ENCODE measurements at regions not wholly inside any gene's neighbourhood (a gene's known extent, or its start where the extent isn't known, plus 50 kb on each side); places are given as distances from the start of the nearest gene placed in this dataset.

DNA sequence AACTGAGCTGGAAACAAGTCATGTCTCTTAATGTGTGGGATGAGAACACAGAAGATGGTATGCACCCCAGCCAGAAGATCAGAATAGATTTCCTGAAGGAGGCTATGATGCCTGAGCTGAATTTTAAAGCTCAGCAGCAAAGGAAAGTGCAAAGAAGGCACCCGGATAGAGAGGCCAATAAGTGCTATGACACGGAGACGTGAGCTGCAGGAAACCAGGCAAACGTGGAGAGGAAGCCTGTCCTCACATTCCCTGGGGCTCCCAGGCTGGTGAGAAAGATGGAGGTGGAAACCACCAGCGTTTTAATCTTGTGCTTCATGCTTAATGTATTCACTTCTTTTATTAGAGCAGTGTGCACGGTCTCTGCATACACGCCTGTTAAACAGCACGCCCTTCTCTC is 302.1 kb downstream of the HAPSTR1 start:
- TF ChIP-seq ZFP30 (CRISPR knock-in tag; IDR thresholded peaks at IDR 0.05) (no peak), ZC3H10 (CRISPR knock-in tag; IDR thresholded peaks at IDR 0.05) (no peak), ARNTL (CRISPR knock-in tag; IDR thresholded peaks at IDR 0.05; ENCODE audit: borderline replicate concordance, low read depth) (no peak), ISL1 (CRISPR knock-in tag; IDR thresholded peaks at IDR 0.05) (no peak), ZNF565 (CRISPR knock-in tag; conservative IDR thresholded peaks at IDR 0.05; ENCODE audit: low read depth) (no peak), OSR1 (CRISPR knock-in tag; IDR thresholded peaks at IDR 0.05) (no peak)

Data from SK-N-SH treated with all-trans-retinoic acid at 6 μM for 48 hours (cell line).